ENCODE measurements at regions not wholly inside any gene's neighbourhood (a gene's known extent, or its start where the extent isn't known, plus 50 kb on each side); places are given as distances from the start of the nearest gene placed in this dataset.
"Not testable (repeated sequence)": the region's sequence is repeated elsewhere in the genome, so short reads cannot be mapped to it uniquely, and the experiment has no call there.

DNA sequence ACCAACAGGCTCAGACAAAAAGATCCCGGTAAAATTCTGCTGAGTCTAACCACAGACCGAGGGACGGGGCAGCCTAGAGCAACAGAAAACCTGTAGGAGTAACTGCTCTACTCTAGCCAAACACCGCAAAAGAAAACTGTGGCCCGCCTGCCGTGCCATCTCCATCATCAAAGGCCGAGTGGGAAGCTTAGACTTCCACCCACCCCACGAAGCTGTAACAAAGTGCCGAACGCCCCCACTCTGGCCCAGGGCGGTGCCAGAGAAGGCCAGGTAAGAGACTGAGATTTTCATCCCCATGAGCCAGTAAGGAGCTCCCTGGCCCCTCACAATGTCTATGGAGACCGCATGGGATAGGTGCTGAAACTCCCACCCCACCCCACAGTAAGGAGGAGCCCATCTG is 231.9 kb upstream of the COX10 start:
- no peak overlapping the region for H3K4me3 Mint-ChIP-seq
- H3K27ac Mint-ChIP-seq: no peak overlapping the region
- no peaks in the 10 kb centered on the region for H3K4me1 Mint-ChIP-seq (ENCODE audit: low read depth)
- H3K9me3 Mint-ChIP-seq: peaks cover 1% of the 10 kb centered on the region
- H3K27me3 Mint-ChIP-seq (ENCODE audit: low read depth): no peaks in the 10 kb centered on the region
- no peaks in the 10 kb centered on the region for H3K36me3 Mint-ChIP-seq (ENCODE audit: low read depth)

DNA sequence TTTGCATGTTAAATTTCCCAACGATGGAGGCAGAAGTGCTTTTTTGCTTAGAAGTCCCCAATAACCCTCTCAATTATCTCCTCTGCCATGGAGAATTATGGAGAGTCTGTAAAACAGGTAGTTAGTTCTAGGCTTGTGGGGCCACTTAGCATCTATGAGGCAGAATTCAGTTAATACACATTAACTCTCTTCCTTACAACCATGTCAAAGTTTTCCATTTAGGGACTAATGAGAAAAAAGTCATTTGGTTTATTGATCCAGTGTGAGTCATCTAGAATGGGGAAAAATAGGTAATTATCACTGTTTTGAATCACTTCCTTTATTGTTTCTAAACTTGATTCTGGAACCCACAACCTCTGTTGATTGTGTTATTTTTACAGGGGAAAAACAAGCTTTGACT is 229.1 kb upstream of the COX10 start:
- H3K27me3 Mint-ChIP-seq (ENCODE audit: low read depth): no peaks in the 10 kb centered on the region
- H3K9me3 Mint-ChIP-seq: no peaks in the 10 kb centered on the region
- no peaks in the 10 kb centered on the region for H3K4me1 Mint-ChIP-seq (ENCODE audit: low read depth)
- no peak overlapping the region for H3K4me3 Mint-ChIP-seq
- no peak overlapping the region for H3K27ac Mint-ChIP-seq
- no peaks in the 10 kb centered on the region for H3K36me3 Mint-ChIP-seq (ENCODE audit: low read depth)

DNA sequence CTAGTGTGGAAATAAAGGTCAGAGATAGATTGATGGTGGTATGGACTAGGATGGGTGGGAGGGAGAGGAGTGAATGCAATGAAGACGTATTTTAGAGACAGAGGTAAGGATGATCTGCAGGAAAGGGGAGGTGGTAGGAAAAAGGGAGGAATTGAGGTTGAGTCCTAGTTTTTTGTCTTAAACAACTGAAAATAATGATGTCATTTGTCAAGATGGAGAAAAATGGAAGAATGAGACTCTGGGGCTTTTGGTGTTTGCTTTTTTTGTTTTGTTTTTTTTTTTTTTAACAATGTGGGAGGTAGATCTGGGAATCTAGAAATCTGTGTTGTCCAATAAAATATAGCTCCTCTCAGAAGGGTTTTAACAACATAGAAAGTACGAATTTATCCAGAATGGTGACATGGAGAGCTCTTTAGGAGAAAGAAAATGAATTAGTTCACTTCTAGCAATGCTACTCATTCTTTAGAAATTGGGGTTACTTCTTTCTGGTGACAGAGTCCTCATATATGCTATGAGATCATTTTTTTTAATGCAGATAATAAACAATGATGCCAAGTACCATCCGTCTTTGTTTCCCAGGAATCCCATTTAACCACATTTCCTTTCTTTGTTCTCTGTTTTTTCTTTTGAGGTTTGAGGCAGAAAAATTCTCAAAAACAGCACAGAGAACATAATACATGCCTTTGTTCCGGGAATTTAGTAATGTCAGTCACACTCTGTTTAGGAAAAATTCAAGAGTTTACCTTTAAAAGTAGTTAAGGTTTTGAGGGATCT is 225.3 kb upstream of the COX10 start:
- peaks cover 4% of the 10 kb centered on the region for H3K9me3 Mint-ChIP-seq
- no peak overlapping the region for H3K27ac Mint-ChIP-seq
- no peak overlapping the region for H3K4me3 Mint-ChIP-seq
- no peaks in the 10 kb centered on the region for H3K27me3 Mint-ChIP-seq (ENCODE audit: low read depth)
- H3K36me3 Mint-ChIP-seq (ENCODE audit: low read depth): no peaks in the 10 kb centered on the region
- H3K4me1 Mint-ChIP-seq (ENCODE audit: low read depth): no peaks in the 10 kb centered on the region

DNA sequence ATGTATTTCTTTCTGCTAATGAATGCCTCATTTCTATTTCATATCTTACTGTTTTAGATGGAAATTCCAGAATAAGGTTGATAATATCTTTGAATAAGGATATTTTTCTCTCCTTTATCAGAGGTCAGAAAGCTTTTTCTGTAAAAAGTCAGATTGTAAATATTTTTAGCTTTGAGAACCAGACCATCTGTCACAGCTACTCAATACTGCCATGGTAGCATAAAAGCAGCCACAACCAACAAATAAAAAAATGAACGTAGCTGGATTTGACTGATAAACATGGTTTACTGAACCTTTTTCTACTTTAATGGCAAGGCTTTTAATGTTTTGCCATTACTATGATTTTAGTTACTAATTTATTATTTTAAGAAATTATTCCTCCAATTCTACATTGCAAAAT is 217.4 kb upstream of the COX10 start:
- no peaks in the 10 kb centered on the region for H3K4me1 Mint-ChIP-seq (ENCODE audit: low read depth)
- H3K36me3 Mint-ChIP-seq (ENCODE audit: low read depth): no peaks in the 10 kb centered on the region
- no peak overlapping the region for H3K4me3 Mint-ChIP-seq
- H3K9me3 Mint-ChIP-seq: peaks cover 13% of the 10 kb centered on the region
- H3K27ac Mint-ChIP-seq: no peak overlapping the region
- peaks cover 4% of the 10 kb centered on the region for H3K27me3 Mint-ChIP-seq (ENCODE audit: low read depth)

DNA sequence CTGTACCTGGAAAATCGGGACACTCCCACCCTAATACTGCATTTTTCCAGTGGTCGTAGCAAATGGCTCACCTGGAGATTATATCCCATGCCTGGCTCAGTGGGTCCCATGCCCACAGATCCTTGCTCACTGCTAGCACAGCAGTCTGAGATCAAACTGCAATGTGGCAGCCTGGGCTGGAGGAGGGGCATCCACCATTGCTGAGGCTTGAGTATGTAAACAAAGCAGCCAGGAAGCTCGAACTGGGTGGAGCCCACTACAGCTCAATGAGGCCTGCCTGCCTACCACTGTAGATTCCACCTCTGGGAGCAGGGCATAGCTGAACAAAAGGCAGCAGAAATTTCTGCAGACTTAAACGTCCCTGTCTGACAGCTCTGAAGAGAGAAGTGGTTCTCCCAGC is 213.6 kb upstream of the COX10 start:
- peaks cover 19% of the 10 kb centered on the region for H3K9me3 Mint-ChIP-seq
- not testable (repeated sequence) for H3K27ac Mint-ChIP-seq; H3K27me3 Mint-ChIP-seq (ENCODE audit: low read depth); H3K4me3 Mint-ChIP-seq; H3K36me3 Mint-ChIP-seq (ENCODE audit: low read depth); H3K4me1 Mint-ChIP-seq (ENCODE audit: low read depth)

DNA sequence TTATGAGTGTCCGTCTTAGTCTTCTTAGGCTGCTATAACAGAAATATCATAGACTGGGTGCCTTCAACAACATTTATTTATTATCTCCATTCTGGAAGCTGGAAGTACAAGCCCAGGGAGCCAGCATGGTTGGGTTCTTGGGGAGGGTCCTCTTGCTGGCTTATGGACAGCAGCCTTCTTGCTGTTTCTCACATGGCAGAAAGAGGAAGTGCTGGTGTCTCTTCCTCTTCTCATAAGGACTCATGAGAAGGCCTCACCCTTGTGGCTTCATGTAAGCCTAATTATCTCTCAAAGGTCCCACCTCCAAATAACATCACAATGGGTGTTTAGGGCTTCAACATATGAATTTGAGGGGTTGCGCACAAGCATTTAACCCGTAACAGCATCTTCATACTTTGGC is 207.0 kb upstream of the COX10 start:
- Mint-ChIP-seq H3K4me1 (ENCODE audit: low read depth) (no peaks in the 10 kb centered on the region), H3K36me3 (ENCODE audit: low read depth) (peaks cover 1% of the 10 kb centered on the region), H3K27me3 (ENCODE audit: low read depth) (no peaks in the 10 kb centered on the region), H3K9me3 (peaks cover 16% of the 10 kb centered on the region), H3K27ac (no peak overlapping the region), H3K4me3 (no peak overlapping the region)

DNA sequence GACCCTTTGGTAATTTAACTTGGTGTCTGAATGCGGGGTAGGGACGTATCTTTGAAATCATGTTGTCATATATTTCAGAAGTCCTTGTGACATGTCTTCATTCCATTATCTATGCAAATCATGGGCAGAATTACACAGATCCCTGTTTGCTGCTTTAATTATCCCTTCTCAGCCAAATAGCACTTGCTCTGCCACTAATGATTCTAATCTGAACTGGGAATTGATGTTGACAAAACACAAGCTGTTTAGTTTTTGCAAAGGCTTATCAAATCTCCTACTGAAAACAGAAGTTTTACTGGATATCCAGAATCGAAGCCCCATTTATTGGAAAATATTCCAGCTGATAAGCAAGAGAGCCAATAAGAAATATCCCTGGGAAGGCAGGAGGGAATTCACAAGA is 205.9 kb upstream of the COX10 start:
- Mint-ChIP-seq H3K9me3 (peaks cover 16% of the 10 kb centered on the region), H3K36me3 (ENCODE audit: low read depth) (peaks cover 1% of the 10 kb centered on the region), H3K27me3 (ENCODE audit: low read depth) (no peaks in the 10 kb centered on the region), H3K4me3 (no peak overlapping the region), H3K27ac (no peak overlapping the region), H3K4me1 (ENCODE audit: low read depth) (no peaks in the 10 kb centered on the region)

DNA sequence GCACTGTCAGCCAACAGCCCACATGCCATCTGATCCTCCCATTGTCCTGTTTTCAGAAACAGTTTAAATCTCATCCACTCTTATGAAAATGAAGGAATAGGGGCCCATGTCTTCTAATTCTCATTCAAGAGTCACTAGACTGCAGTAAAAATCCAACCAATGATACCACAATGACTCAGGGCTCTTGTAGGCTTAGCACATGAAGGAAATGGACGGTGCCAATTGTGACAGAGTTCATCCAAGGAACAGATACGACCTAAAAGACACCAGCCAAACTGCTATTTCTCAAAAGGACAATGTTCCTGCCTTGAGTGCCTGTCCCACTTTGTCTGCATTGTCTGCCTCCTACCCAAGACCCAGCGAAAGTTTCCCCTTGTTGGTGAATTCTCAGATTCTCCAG is 204.8 kb upstream of the COX10 start:
- H3K36me3 Mint-ChIP-seq (ENCODE audit: low read depth): peaks cover 1% of the 10 kb centered on the region
- H3K4me3 Mint-ChIP-seq: no peak overlapping the region
- H3K27me3 Mint-ChIP-seq (ENCODE audit: low read depth): no peaks in the 10 kb centered on the region
- peaks cover 16% of the 10 kb centered on the region for H3K9me3 Mint-ChIP-seq
- H3K4me1 Mint-ChIP-seq (ENCODE audit: low read depth): no peaks in the 10 kb centered on the region
- H3K27ac Mint-ChIP-seq: no peak overlapping the region

DNA sequence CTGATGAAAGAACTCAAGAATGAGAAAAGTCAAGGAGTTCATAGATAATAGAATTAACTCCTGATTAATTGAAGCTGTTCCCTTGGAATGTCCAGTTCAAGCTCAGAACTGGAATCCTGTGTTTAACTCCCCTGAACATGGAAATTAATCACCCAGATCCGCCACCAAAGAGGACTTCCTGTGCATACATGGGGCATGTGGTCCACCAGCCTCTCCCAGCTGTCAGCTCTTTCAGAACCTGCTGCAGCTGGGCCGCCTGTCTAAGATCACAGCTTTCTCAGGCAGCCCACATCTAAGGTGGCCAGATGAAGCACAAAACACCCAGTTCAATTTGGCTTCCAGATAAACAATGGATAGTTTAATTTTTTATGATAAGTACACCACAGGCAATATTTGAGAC is 203.7 kb upstream of the COX10 start:
- no peak overlapping the region for H3K4me3 Mint-ChIP-seq
- H3K27me3 Mint-ChIP-seq (ENCODE audit: low read depth): no peaks in the 10 kb centered on the region
- H3K9me3 Mint-ChIP-seq: peaks cover 13% of the 10 kb centered on the region
- peaks cover 1% of the 10 kb centered on the region for H3K36me3 Mint-ChIP-seq (ENCODE audit: low read depth)
- H3K27ac Mint-ChIP-seq: no peak overlapping the region
- H3K4me1 Mint-ChIP-seq (ENCODE audit: low read depth): no peaks in the 10 kb centered on the region

DNA sequence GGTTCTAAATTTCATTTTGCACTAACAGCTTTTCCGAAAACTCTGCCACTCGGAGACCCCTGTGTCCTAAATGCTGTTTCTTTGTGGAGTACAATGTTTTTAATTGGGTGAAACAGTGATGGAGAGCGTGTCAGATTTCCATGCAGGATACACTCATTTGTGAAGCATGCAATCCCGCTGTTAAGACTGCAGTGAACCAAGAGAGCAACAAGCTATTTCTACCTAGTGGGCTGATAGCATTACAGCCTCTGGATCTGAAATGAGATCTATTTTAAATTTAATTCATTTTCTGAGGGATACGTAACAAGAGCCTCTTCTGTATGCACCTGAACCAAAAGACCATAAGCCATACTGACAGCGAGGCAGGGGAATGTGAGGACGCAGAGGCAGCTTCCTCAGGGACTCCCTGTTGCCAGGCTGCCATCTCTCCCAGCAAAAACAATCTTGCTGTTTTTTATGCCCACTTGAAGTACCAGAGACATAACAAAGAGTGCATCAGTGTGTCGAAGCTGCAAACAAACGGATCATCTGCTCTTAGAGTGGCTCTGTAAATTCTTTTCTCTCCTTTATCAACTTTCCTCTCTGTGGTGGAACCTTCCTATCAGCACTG is 199.9 kb upstream of the COX10 start:
- no peak overlapping the region for H3K27ac Mint-ChIP-seq
- peaks cover 9% of the 10 kb centered on the region for H3K9me3 Mint-ChIP-seq
- no peak overlapping the region for H3K4me3 Mint-ChIP-seq
- no peaks in the 10 kb centered on the region for H3K27me3 Mint-ChIP-seq (ENCODE audit: low read depth)
- H3K36me3 Mint-ChIP-seq (ENCODE audit: low read depth): no peaks in the 10 kb centered on the region
- H3K4me1 Mint-ChIP-seq (ENCODE audit: low read depth): no peaks in the 10 kb centered on the region

DNA sequence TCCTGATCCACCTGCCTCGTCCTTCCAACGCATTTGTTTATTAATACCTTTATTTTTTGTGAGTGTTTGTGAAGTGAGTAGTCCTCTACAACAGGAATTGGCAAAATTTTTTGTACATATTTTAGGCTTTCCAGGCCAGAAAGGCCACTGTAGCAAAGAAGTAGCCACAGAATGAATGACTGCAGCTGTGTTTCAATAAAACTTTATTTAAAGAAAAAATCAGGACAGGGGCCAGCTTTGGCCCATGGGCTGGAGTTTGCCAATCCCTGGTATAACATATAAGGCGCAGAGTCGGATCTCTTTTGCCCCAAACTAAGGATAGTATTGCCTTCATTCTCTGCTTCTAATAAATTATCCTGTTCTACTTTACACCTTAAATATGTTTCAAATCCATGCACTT is 198.0 kb upstream of the COX10 start:
- Mint-ChIP-seq H3K9me3 (peaks cover 12% of the 10 kb centered on the region), H3K4me3 (no peak overlapping the region), H3K27me3 (ENCODE audit: low read depth) (no peaks in the 10 kb centered on the region), H3K27ac (no peak overlapping the region), H3K4me1 (ENCODE audit: low read depth) (no peaks in the 10 kb centered on the region), H3K36me3 (ENCODE audit: low read depth) (no peaks in the 10 kb centered on the region)

DNA sequence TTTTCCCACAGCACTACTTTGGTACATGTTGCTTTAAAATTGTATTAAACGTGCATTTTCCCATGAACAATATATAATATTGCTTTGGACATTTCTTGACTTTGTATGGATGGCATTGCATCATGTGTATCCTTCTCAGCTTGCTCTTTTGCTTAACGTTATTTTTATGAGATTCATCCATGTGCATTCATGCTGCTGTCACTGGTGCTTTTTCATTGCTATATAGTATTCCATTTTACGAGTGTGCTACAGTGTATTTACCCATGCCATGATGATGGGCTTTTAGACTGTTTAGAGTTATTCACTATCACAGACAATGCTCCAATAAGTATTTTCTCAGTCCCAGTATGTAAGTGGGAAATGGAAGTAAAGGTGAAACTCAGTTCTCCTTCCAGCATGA is 195.2 kb upstream of the COX10 start:
- no peaks in the 10 kb centered on the region for H3K4me1 Mint-ChIP-seq (ENCODE audit: low read depth)
- H3K4me3 Mint-ChIP-seq: no peak overlapping the region
- no peak overlapping the region for H3K27ac Mint-ChIP-seq

DNA sequence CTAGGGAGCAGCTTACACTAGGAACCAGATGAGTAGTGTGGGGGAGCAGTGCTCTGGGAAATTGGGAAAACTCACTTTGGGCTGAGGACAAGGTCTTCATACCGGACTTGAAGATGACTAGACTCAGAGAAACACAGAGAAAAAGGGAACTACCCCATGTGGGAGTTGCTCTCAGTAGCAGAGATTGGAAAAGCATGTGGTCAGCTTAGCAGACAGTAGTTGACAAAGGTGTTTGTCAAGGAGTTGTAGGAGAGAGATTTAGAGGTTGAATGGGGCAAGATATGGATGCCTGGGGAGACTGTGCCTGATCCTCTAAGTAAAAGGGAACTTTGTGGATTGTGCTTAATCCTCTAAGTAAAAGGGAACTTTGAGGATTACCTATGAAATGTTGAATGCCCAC is 194.5 kb upstream of the COX10 start:
- peaks cover 4% of the 10 kb centered on the region for H3K36me3 Mint-ChIP-seq (ENCODE audit: low read depth)
- H3K4me1 Mint-ChIP-seq (ENCODE audit: low read depth): no peaks in the 10 kb centered on the region
- H3K4me3 Mint-ChIP-seq: no peak overlapping the region
- H3K27ac Mint-ChIP-seq: no peak overlapping the region
- peaks cover 7% of the 10 kb centered on the region for H3K9me3 Mint-ChIP-seq
- H3K27me3 Mint-ChIP-seq (ENCODE audit: low read depth): no peaks in the 10 kb centered on the region

More for the DNA sequence above, 195.2 kb upstream of the COX10 start:
- Mint-ChIP-seq H3K27me3 (ENCODE audit: low read depth) (no peaks in the 10 kb centered on the region), H3K9me3 (peaks cover 7% of the 10 kb centered on the region), H3K36me3 (ENCODE audit: low read depth) (peaks cover 2% of the 10 kb centered on the region)

DNA sequence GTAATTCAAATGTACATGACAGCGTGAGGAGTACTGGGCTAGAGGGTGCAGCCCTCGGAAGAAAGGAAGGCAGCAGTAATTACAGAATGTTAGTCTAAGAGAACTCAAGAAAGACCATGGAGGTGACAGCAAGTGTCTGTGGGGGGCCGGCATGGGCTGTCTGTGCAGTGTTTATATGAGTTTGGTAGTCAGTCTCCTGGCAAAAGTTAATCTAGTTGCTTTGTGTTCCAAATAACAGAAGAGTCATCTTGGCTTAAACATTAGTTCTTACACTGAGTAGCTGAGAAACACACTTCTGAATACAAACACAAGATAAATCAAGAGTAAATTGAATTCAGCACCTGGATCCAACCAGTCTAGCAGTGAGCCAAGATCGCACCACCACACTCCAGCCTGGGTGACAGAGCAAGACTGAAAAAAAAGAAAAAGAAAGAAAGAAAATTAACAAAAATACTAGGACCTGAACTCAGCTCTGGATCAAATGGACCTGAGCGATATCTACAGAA is 189.3 kb upstream of the COX10 start:
- peaks cover 5% of the 10 kb centered on the region for H3K36me3 Mint-ChIP-seq (ENCODE audit: low read depth)
- no peak overlapping the region for H3K4me3 Mint-ChIP-seq
- H3K27me3 Mint-ChIP-seq (ENCODE audit: low read depth): no peaks in the 10 kb centered on the region
- H3K27ac Mint-ChIP-seq: no peak overlapping the region
- H3K4me1 Mint-ChIP-seq (ENCODE audit: low read depth): no peaks in the 10 kb centered on the region
- H3K9me3 Mint-ChIP-seq: no peaks in the 10 kb centered on the region

DNA sequence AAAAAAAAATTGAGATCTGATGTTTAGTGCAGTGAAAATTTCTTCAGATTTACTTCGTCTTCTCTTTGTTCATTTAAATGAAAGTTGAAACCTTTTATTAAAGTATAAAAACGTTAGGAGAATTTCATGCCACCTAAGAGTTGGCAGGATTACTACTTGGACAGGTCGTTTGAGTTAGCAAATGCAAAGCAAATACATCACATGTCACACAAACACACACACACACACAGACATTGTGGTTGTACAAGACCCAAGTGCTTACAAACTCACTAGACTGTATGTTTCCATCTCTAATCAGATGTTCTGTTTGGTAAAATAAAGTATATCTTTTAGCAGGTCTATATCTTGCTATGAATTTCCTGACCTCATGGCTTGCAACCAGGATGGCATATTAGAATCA is 185.6 kb upstream of the COX10 start:
- H3K27me3 Mint-ChIP-seq (ENCODE audit: low read depth): no peaks in the 10 kb centered on the region

More for the DNA sequence above, 185.6 kb upstream of the COX10 start:
- Mint-ChIP-seq H3K36me3 (ENCODE audit: low read depth) (peaks cover 4% of the 10 kb centered on the region), H3K9me3 (no peaks in the 10 kb centered on the region), H3K4me3 (no peak overlapping the region), H3K27ac (no peak overlapping the region), H3K4me1 (ENCODE audit: low read depth) (no peaks in the 10 kb centered on the region)

All from T-helper 1 cell treated with Interleukin-12 subunit alpha and Interleukin-12 subunit beta and Interleukin-4 antibody, amounts not matched to agents 30 μg/mL and 1 μg/mL, for 36 hours (primary cell).